Neural cell (in vitro differentiated cells): ENCODE measurements at regions not wholly inside any gene's neighbourhood (a gene's known extent, or its start where the extent isn't known, plus 50 kb on each side); places are given as distances from the start of the nearest gene placed in this dataset.

Experiments used
- CTCF ChIP-seq: fragments of 450-650 bp; IDR thresholded peaks from 2 replicates; pipeline ENCODE4 v1.5.1; 2014; ENCODE audit warnings: antibody characterized with exemption, mild to moderate bottlenecking, moderate library complexity; ENCODE audit not compliant: poor library complexity, severe bottlenecking
- EP300 ChIP-seq: fragments of 450-650 bp; conservative IDR thresholded peaks from 2 replicates; pipeline ENCODE4 v1.6.1; 2014; ENCODE audit warnings: antibody characterized with exemption, mild to moderate bottlenecking, moderate library complexity; ENCODE audit not compliant: poor library complexity, severe bottlenecking
- EZH2 ChIP-seq: fragments of 200-600, 300-800 bp; shearing (Covaris generic), sonication (generic); IDR thresholded peaks from 2 replicates; pipeline ENCODE4 v1.6.1; 2014; ENCODE audit warnings: antibody characterized with exemption, low read length, borderline replicate concordance, mild to moderate bottlenecking; ENCODE audit not compliant: insufficient read depth, poor library complexity, severe bottlenecking
- POLR2AphosphoS5 ChIP-seq: IDR thresholded peaks from 2 replicates; pipeline ENCODE4 v1.6.1; 2012
- RAD21 ChIP-seq: fragments of 450-650 bp; conservative IDR thresholded peaks from 2 replicates; pipeline ENCODE4 v1.6.1; 2014; ENCODE audit warnings: antibody characterized with exemption, mild to moderate bottlenecking, moderate library complexity
- REST ChIP-seq: IDR thresholded peaks from 2 replicates; pipeline ENCODE4 v1.6.1; 2012; ENCODE audit warnings: borderline replicate concordance
- TAF1 ChIP-seq: IDR thresholded peaks from 2 replicates; pipeline ENCODE4 v1.6.1; 2012; ENCODE audit warnings: low read depth

GRCh38 chr1:195754303-195754702, 853.9 kb downstream of the KCNT2 start:
- TF ChIP-seq EZH2 (no peak), CTCF (no peak), POLR2AphosphoS5 (no peak), EP300 (no peak), TAF1 (no peak), REST (no peak), RAD21 (no peak)
